ENCODE measurements at regions not wholly inside any gene's neighbourhood (a gene's known extent, or its start where the extent isn't known, plus 50 kb on each side); places are given as distances from the start of the nearest gene placed in this dataset.

- H3K9me3 ChIP-seq = no peaks in the 10 kb centered on the region
- DNase-seq = no peak
- H3K27ac ChIP-seq = no peak overlapping the region
- peaks cover 0 to 9% (median 0%) of the 10 kb centered on the region in 7 donors for H3K27me3 ChIP-seq (replicated peaks in 1 of 7)
- H3K4me3 ChIP-seq = no peak overlapping the region
- TF ChIP-seq, protein P1, sequence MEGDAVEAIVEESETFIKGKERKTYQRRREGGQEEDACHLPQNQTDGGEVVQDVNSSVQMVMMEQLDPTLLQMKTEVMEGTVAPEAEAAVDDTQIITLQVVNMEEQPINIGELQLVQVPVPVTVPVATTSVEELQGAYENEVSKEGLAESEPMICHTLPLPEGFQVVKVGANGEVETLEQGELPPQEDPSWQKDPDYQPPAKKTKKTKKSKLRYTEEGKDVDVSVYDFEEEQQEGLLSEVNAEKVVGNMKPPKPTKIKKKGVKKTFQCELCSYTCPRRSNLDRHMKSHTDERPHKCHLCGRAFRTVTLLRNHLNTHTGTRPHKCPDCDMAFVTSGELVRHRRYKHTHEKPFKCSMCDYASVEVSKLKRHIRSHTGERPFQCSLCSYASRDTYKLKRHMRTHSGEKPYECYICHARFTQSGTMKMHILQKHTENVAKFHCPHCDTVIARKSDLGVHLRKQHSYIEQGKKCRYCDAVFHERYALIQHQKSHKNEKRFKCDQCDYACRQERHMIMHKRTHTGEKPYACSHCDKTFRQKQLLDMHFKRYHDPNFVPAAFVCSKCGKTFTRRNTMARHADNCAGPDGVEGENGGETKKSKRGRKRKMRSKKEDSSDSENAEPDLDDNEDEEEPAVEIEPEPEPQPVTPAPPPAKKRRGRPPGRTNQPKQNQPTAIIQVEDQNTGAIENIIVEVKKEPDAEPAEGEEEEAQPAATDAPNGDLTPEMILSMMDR (IDR thresholded peaks at IDR 0.05 in 8 of 11, conservative IDR thresholded peaks at IDR 0.05 in 3 of 11) = no peak
- no peak for TF ChIP-seq POLR2A (IDR thresholded peaks at IDR 0.05)
- no peak for TF ChIP-seq POLR2AphosphoS5 (IDR thresholded peaks at IDR 0.05)
- H3K4me1 ChIP-seq = no peaks in the 10 kb centered on the region
- WGBS, 5 donors = 69 to 75% (median 72%) methylated on average over 7 of the region's 7 CpGs
- no peaks in the 10 kb centered on the region for H3K36me3 ChIP-seq
- intact Hi-C loops (cut with DNase I; ENCODE audit: low total_unique reads) = no loop called here
Observed at GRCh38 chr11:129728581-129728980, 87.1 kb upstream of the TMEM45B start.

GRCh38 chr11:129729216-129729615 is 86.4 kb upstream of the TMEM45B start:
- intact Hi-C loops (cut with DNase I; ENCODE audit: low total_unique reads) = no loop called here
- no peak overlapping the region for H3K4me3 ChIP-seq
- no peak for DNase-seq
- 51 to 86% (median 63%) methylated on average over 5 of the region's 5 CpGs for WGBS, 5 donors
- no peak for TF ChIP-seq POLR2A (IDR thresholded peaks at IDR 0.05)
- H3K4me1 ChIP-seq = no peaks in the 10 kb centered on the region
- H3K36me3 ChIP-seq = no peaks in the 10 kb centered on the region
- H3K9me3 ChIP-seq = no peaks in the 10 kb centered on the region
- H3K27me3 ChIP-seq (replicated peaks in 1 of 7) = peaks cover 0 to 12% (median 0%) of the 10 kb centered on the region in 7 donors
- no peak overlapping the region for H3K27ac ChIP-seq

- Histone ChIP-seq H3K9me3 (no peaks in the 10 kb centered on the region), H3K27ac (no peak overlapping the region), H3K4me3 (no peak overlapping the region), H3K27me3 (replicated peaks in 1 of 7) (peaks cover 0 to 12% (median 0%) of the 10 kb centered on the region in 7 donors), H3K4me1 (no peaks in the 10 kb centered on the region), H3K36me3 (no peaks in the 10 kb centered on the region)
- TF ChIP-seq POLR2AphosphoS5 (IDR thresholded peaks at IDR 0.05) = no peak
- TF ChIP-seq, protein P1 (IDR thresholded peaks at IDR 0.05 in 8 of 11, conservative IDR thresholded peaks at IDR 0.05 in 3 of 11) = no peak
- TF ChIP-seq POLR2A (IDR thresholded peaks at IDR 0.05) = no peak
- no peak for DNase-seq
- 90 to 95% (median 93%) methylated on average over 10 of the region's 10 CpGs for WGBS, 5 donors
- intact Hi-C loops (cut with DNase I; ENCODE audit: low total_unique reads) = no loop called here
Observed at GRCh38 chr11:129729823-129730222, 85.8 kb upstream of the TMEM45B start.

DNA sequence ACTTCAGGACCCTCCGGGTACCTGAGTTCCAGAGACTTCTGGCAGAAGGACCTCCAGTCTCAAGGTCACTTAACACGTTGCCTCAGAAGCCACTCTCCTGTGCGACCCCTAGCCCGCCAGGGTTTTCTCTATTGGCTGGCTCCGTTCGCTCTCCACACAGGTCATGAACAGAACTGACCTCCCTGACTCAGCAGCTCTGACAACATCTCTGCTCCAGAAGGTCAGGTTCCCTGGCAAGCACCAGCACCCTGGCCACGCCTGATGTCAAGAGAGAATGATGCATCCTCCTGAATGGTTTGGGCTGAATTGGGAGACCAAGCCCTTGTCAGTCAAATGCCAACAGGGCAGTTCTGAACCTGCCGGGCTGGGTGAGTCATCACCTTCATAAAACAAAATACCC is 84.3 kb upstream of the TMEM45B start:
- Histone ChIP-seq H3K4me1 (no peaks in the 10 kb centered on the region), H3K9me3 (no peaks in the 10 kb centered on the region), H3K27ac (no peak overlapping the region), H3K27me3 (replicated peaks in 1 of 7) (peaks cover 0 to 12% (median 0%) of the 10 kb centered on the region in 7 donors), H3K4me3 (no peak overlapping the region), H3K36me3 (no peaks in the 10 kb centered on the region)
- intact Hi-C loops (cut with DNase I; ENCODE audit: low total_unique reads) = no loop called here
- 71 to 82% (median 74%) methylated on average over 7 to 8 of the region's 8 CpGs for WGBS, 5 donors
- DNase-seq = no peak
- no peak for TF ChIP-seq POLR2A (IDR thresholded peaks at IDR 0.05)
- TF ChIP-seq, protein P1 (IDR thresholded peaks at IDR 0.05 in 8 of 11, conservative IDR thresholded peaks at IDR 0.05 in 3 of 11) = no peak
- no peak for TF ChIP-seq POLR2AphosphoS5 (IDR thresholded peaks at IDR 0.05)

GRCh38 chr11:129732941-129733340 is 82.7 kb upstream of the TMEM45B start:
- DNase-seq = peak; percentile 42
- H3K27me3 ChIP-seq (replicated peaks in 1 of 7) = peaks cover 0 to 18% (median 0%) of the 10 kb centered on the region in 7 donors
- H3K36me3 ChIP-seq = no peaks in the 10 kb centered on the region
- TF ChIP-seq POLR2A (IDR thresholded peaks at IDR 0.05) (no peak), POLR2AphosphoS5 (IDR thresholded peaks at IDR 0.05) (no peak)
- TF ChIP-seq, protein P1 (IDR thresholded peaks at IDR 0.05 in 8 of 11, conservative IDR thresholded peaks at IDR 0.05 in 3 of 11) = no peak
- H3K9me3 ChIP-seq = no peaks in the 10 kb centered on the region
- H3K4me3 ChIP-seq = no peak overlapping the region
- intact Hi-C loops (cut with DNase I; ENCODE audit: low total_unique reads) = no loop called here
- WGBS, 5 donors = 83 to 95% (median 85%) methylated on average over 3 to 4 of the region's 4 CpGs
- no peak overlapping the region for H3K27ac ChIP-seq
- no peaks in the 10 kb centered on the region for H3K4me1 ChIP-seq

All from spleen (tissue), 11 donors.